ENCODE measurements at regions not wholly inside any gene's neighbourhood (a gene's known extent, or its start where the extent isn't known, plus 50 kb on each side); places are given as distances from the start of the nearest gene placed in this dataset.

- DNase-seq (ENCODE audit: low spot score) = no peak
Observed at GRCh38 chr5:52409835-52410234, 377.9 kb upstream of the ITGA1 start.

GRCh38 chr5:52419357-52419756 is 368.4 kb upstream of the ITGA1 start:
- no peak for DNase-seq (ENCODE audit: low spot score)

DNA sequence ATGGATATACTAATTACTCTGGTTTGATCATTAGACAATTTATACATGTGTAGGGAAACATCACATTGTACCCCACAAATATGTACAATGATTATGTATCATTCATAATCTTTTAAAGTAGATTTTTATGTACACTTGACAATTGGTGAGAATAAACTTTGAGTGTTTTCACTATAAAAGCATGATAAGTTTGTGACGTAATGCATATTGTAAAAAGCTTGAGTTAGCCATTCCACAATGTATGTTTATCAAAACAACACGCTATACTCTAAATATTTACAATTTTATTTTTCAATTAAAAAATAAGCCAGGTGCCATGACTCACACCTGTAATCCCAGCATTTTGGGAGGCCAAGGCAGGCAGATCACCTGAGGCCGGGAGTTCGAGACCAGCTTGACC is 360.1 kb upstream of the ITGA1 start:
- no peak for DNase-seq (ENCODE audit: low spot score)

GRCh38 chr5:52428977-52429489 is 358.7 kb upstream of the ITGA1 start:
- DNase-seq (ENCODE audit: low spot score) = no peak

DNA sequence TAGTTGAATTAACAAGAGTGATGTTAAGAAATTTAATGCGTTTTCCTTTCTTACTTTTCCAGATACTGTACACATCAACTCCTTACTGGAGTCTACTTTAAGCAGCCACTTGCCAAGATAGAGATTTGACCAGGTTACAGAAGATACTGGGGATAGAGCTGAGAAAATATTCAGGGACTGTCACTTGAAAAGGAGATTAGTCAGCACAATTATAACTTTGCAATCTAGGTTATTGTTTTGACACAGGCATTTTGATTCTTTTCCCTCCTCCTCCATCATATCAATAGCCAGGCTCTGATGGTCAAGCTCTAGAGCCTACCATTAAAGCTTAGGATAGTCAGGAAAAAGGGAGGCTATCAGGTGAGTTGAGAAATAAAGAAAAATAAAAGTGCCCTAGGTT is 345.9 kb upstream of the ITGA1 start:
- DNase-seq (ENCODE audit: low spot score) = no peak

DNA sequence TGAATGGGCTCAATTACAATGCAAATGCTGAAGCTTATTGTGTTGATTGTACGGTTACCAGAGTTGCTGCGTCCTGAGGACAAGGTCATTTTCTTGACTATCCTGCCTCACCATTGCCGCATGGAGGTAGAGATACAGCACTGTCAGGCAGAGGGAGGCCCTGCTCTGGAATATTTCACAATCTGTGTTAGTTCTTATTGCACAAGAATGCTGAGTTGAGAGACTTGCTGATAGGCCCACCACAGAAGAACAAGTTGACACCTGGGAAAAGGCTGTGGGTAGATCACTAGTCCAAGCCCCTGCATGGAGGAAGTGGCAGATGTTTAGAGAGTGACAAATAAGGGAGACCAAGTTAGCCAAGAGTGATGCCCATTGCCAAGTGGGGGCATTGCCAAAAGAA is 344.5 kb upstream of the ITGA1 start:
- DNase-seq (ENCODE audit: low spot score) = no peak

GRCh38 chr5:52448111-52448510 is 339.6 kb upstream of the ITGA1 start:
- no peak for DNase-seq (ENCODE audit: low spot score)

DNA sequence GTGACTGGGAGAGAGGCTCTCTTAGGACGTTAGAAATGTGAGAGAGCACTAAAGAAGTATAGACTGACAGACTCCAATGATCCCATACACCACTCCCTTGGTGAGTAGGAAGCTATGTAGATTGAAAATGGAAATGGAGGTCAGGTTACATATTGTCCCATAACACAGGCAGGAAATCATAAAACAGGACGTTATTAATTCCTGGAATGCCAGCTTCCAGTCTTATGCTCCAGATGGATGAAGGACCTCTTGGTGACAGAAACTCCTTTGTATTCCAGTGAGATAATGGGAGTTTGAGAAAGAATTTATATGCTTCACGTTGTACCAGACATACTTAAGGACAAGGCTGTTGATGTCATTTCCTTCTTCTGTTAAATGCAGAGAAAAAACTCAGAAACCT is 338.2 kb upstream of the ITGA1 start:
- no peak for DNase-seq (ENCODE audit: low spot score)

DNA sequence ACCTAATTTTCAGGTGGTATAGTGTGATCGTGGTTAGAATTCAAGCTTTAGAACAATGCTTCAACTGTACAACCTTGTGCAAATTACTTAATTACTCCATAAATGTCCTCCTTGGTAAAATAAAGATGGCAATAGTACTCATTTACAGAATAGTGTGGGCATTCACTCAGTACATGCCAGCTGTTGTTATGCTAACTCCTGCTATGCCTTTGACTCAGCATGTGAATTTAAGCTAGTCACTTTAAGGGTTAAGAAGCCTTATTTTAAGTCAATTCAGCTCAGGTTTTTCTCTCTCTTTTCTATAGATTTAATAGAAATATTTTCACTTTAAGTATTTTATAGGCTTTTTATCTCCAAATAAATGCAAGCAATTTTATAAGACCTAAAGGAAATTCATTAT is 335.6 kb upstream of the ITGA1 start:
- DNase-seq (ENCODE audit: low spot score) = no peak

- no peak for DNase-seq (ENCODE audit: low spot score)
Observed at GRCh38 chr5:52453176-52453575, 334.5 kb upstream of the ITGA1 start.

- no peak for DNase-seq (ENCODE audit: low spot score)
Observed at GRCh38 chr5:52455920-52456319, 331.8 kb upstream of the ITGA1 start.

GRCh38 chr5:52457810-52458209 is 329.9 kb upstream of the ITGA1 start:
- DNase-seq (ENCODE audit: low spot score) = no peak

DNA sequence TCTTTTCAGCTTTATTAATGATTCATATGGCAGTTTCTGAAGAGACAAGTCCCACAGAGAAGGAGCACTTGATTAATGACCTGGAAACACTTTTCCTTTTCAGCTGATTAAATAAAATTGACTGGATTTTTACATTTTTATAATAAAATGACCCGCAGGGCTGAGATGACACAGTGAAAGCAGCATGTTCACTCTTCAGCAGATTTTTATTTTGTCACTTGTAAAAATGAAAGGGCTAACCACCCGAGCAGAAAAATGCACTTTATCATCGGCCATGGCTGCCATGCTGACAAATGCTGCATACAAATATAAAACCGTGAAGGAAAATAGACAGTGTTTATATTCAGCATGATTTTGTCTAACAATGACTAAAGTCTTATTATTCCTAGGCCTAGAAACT is 321.6 kb upstream of the ITGA1 start:
- DNase-seq (ENCODE audit: low spot score) = no peak

DNA sequence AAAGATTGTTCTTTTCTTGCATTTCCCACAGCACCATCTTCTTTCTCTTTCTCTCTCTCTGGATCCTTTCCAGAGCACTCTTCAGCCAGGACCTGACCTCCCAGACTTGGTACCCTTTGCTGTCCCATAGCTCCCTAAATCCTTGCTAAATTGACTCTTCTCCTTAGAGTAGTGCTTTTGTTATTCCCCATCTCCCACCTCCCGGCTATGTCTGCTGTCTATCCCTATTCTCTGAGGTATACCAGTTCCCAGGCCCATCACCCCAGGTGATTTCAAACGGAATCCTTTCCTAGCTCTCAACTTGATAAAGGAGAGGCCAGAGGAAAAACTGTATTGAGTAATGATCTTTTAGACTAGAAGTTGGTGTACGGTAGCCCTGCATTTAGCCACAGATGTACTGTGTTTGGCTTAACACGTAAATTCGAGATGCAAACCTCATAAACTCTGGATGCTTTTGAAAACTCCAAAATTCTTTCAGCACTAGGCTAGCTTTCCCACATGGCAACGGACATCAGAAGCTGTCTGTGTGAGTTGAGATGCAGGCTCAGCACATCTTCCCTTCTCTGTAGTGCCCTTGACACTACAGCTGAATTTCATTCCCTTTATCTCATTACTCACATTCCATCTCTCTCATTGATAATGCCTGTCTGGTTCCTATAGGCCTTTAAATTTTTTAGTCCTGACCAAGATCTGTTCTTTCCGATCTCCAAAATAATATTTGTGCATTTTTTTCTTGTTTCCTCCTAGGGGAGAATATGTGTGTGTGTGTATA is 320.8 kb upstream of the ITGA1 start:
- no peak for DNase-seq (ENCODE audit: low spot score)

GRCh38 chr5:52468976-52469375 is 318.7 kb upstream of the ITGA1 start:
- no peak for DNase-seq (ENCODE audit: low spot score)

GRCh38 chr5:52469420-52469819 is 318.3 kb upstream of the ITGA1 start:
- DNase-seq (ENCODE audit: low spot score) = no peak

- DNase-seq (ENCODE audit: low spot score) = no peak
Observed at GRCh38 chr5:52469835-52470234, 317.9 kb upstream of the ITGA1 start.

- DNase-seq (ENCODE audit: low spot score) = no peak
Observed at GRCh38 chr5:52476346-52476745, 311.4 kb upstream of the ITGA1 start.

GRCh38 chr5:52481201-52481600 is 306.5 kb upstream of the ITGA1 start:
- DNase-seq (ENCODE audit: low spot score) = no peak

DNA sequence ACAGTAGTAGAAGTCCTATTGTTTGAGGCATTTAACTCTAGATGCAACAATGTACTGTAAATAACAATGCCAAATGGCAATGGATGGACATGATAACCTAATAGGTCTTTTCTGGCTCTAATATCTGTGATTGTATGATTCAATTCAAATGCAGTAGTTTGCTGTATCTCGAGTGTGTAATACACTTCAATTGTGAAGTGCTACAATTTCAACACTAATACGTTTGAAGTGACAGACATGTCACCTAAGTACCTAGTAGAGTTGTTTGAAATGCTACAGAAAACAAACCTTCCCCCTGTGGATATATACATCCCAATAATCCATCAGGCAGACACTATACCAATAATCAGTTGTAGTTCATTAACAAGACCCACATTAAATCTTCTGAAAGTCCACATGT is 305.9 kb upstream of the ITGA1 start:
- no peak for DNase-seq (ENCODE audit: low spot score)

DNA sequence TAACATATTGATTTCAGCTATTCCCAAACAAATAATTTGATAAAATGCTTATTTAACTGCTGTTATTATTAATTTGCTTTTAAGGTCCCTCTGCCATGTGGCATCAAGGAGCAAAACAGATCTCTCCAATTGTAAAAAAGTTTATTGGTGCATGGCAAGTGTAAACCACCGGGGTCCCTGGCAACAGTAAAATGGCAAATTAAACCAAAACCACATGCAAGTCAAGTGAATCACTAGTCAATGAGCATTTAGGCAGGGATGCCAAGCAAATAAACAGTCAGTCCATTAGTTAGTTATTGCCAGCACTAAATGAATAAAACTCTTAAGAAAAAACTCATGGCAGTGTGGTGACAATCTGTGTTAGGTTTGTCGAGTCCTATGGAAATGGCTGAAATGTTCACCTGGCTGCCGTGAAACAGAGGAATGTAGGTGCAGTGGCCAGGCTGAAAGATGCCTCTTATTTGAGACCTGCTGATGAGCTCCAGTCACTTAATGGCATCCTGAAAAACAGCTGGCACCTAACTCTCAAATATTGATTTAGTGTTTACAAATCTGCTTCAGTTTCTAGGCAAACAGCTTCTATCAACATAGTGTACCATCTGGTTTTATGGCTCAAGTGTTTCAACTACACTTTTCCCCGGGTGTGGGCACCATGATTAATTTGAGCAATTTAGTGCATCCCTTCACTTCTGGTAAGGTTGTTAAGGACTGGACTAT is 296.5 kb upstream of the ITGA1 start:
- DNase-seq (ENCODE audit: low spot score) = no peak

- no peak for DNase-seq (ENCODE audit: low spot score)
Observed at GRCh38 chr5:52491818-52492217, 295.9 kb upstream of the ITGA1 start.

DNA sequence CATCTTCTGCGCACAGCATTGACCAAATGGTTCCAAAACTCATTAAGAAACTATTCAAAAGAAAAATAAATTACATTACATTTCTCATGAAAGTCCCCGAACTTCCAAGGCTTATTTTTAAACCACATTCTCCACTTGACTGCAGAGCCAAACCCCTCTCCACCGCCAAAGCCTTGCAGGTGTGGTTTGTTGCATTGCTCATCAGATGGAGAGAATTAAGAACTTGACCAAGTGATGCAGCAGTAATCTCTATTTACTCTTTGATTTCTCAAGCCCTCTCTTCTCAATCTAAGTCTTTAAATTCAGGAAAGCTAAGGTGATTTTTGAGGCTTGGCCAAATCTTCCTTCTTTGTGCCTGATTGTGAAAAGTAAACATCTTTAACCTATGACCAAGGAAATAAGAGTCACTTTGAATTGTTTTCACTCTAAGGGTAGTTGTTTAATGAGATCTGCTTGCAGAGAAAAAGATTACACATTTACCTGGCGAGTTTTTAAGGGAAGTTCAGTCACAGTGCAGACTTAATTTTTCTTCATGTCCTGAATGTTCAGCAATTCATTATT is 290.5 kb upstream of the ITGA1 start:
- DNase-seq (ENCODE audit: low spot score) = no peak

Data from CD4-positive, alpha-beta T cell treated with Interleukin-6 at 100 ng/mL for 8 hours (primary cell).